Activated CD8-positive, alpha-beta T cell treated with anti-CD3 and anti-CD28 coated beads, Interleukin-2, amount 10 ng/mL, durations not matched to agents 7 days and 5 days (primary cell): ENCODE measurements at regions not wholly inside any gene's neighbourhood (a gene's known extent, or its start where the extent isn't known, plus 50 kb on each side); places are given as distances from the start of the nearest gene placed in this dataset.

ENCODE experiments used
- ATAC-seq: fragments of 150-1000 bp; cut with Tn5 transposase; one replicate; pipeline ENCODE4 v1.10.0; 2021; ENCODE audit warnings: moderate library complexity
- CTCF ChIA-PET: fragments of 350-600 bp; sonication (Branson Sonifier 250); formaldehyde crosslinking; loops from one replicate; lab custom pipeline; 2021; ENCODE audit warnings: antibody characterized with exemption; lab: Charles Lee
- POLR2A ChIA-PET: fragments of 350-600 bp; sonication (Branson Sonifier 250); formaldehyde crosslinking; loops from one replicate; lab custom pipeline; 2021; ENCODE audit warnings: antibody characterized with exemption; lab: Charles Lee
- DNase-seq: peaks from one replicate; pipeline ENCODE4 v3.0.0-alpha.2; 2020
- H3K27ac Mint-ChIP-seq: one replicate; pipeline ENCODE4 v1.8.0; 2021; ENCODE audit warnings: mild to moderate bottlenecking, mixed read lengths
- H3K27me3 Mint-ChIP-seq: one replicate; pipeline ENCODE4 v1.8.0; 2021; ENCODE audit warnings: low read depth, mixed read lengths
- H3K36me3 Mint-ChIP-seq: one replicate; pipeline ENCODE4 v1.8.0; 2021; ENCODE audit warnings: low read depth, mixed read lengths
- H3K4me1 Mint-ChIP-seq: one replicate; pipeline ENCODE4 v1.8.0; 2021; ENCODE audit warnings: low read depth, mixed read lengths
- H3K4me3 Mint-ChIP-seq: one replicate; pipeline ENCODE4 v1.8.0; 2021; ENCODE audit warnings: mild to moderate bottlenecking, mixed read lengths
- H3K9me3 Mint-ChIP-seq: one replicate; pipeline ENCODE4 v1.8.0; 2022; ENCODE audit warnings: mixed read lengths; ENCODE audit not compliant: insufficient read depth

- no peaks in the 10 kb centered on the region for H3K4me1 Mint-ChIP-seq
- no peaks in the 10 kb centered on the region for H3K27me3 Mint-ChIP-seq
- H3K9me3 Mint-ChIP-seq: no peaks in the 10 kb centered on the region
- no peak for DNase-seq
- H3K27ac Mint-ChIP-seq: no peak overlapping the region
- H3K36me3 Mint-ChIP-seq: no peaks in the 10 kb centered on the region
- ChIA-PET POLR2A (no interaction called here), CTCF (no interaction called here)
- no peak overlapping the region for H3K4me3 Mint-ChIP-seq
- ATAC-seq: no peak
These were observed 480.2 kb downstream of the TMX3 start for GRCh38 chr18:68234676-68235075.

- Mint-ChIP-seq H3K36me3 (no peaks in the 10 kb centered on the region), H3K9me3 (no peaks in the 10 kb centered on the region), H3K4me3 (no peak overlapping the region), H3K27ac (no peak overlapping the region), H3K4me1 (no peaks in the 10 kb centered on the region), H3K27me3 (no peaks in the 10 kb centered on the region)
- CTCF ChIA-PET: no interaction called here
- ATAC-seq (no peak), DNase-seq (no peak)
- POLR2A ChIA-PET: no interaction called here
These were observed 480.8 kb downstream of the TMX3 start for GRCh38 chr18:68234131-68234530.

GRCh38 chr18:68233018-68233417 is 481.9 kb downstream of the TMX3 start:
- H3K9me3 Mint-ChIP-seq: no peaks in the 10 kb centered on the region
- no peaks in the 10 kb centered on the region for H3K27me3 Mint-ChIP-seq
- ATAC-seq (no peak), DNase-seq (no peak)
- H3K36me3 Mint-ChIP-seq: no peaks in the 10 kb centered on the region
- no peak overlapping the region for H3K27ac Mint-ChIP-seq
- H3K4me1 Mint-ChIP-seq: no peaks in the 10 kb centered on the region
- ChIA-PET POLR2A (no interaction called here), CTCF (no interaction called here)
- no peak overlapping the region for H3K4me3 Mint-ChIP-seq

GRCh38 chr18:68229351-68229750 is 485.6 kb downstream of the TMX3 start:
- Mint-ChIP-seq H3K36me3 (no peaks in the 10 kb centered on the region), H3K4me1 (no peaks in the 10 kb centered on the region), H3K4me3 (no peak overlapping the region), H3K9me3 (no peaks in the 10 kb centered on the region), H3K27ac (no peak overlapping the region), H3K27me3 (no peaks in the 10 kb centered on the region)
- DNase-seq (no peak), ATAC-seq (no peak)
- ChIA-PET CTCF (no interaction called here), POLR2A (no interaction called here)

GRCh38 chr18:68221111-68221724 is 493.7 kb downstream of the TMX3 start:
- ATAC-seq (no peak), DNase-seq (no peak)
- no peaks in the 10 kb centered on the region for H3K36me3 Mint-ChIP-seq
- ChIA-PET CTCF (interaction anchor here (0.7 kb wide), 1 partner anchor 439 kb away, joined by 3 read pairs; no protein-coding TSS in a partner anchor), POLR2A (no interaction called here)
- H3K9me3 Mint-ChIP-seq: no peaks in the 10 kb centered on the region
- H3K4me3 Mint-ChIP-seq: no peak overlapping the region
- no peaks in the 10 kb centered on the region for H3K4me1 Mint-ChIP-seq
- no peak overlapping the region for H3K27ac Mint-ChIP-seq
- H3K27me3 Mint-ChIP-seq: no peaks in the 10 kb centered on the region

GRCh38 chr18:68220458-68220857 is 494.4 kb downstream of the TMX3 start:
- no peaks in the 10 kb centered on the region for H3K27me3 Mint-ChIP-seq
- H3K36me3 Mint-ChIP-seq: no peaks in the 10 kb centered on the region
- H3K9me3 Mint-ChIP-seq: no peaks in the 10 kb centered on the region
- ATAC-seq: no peak
- POLR2A ChIA-PET: no interaction called here
- CTCF ChIA-PET: no interaction called here
- H3K4me3 Mint-ChIP-seq: no peak overlapping the region
- no peak overlapping the region for H3K27ac Mint-ChIP-seq
- no peaks in the 10 kb centered on the region for H3K4me1 Mint-ChIP-seq
- no peak for DNase-seq

- ChIA-PET POLR2A (no interaction called here), CTCF (no interaction called here)
- DNase-seq: no peak
- Mint-ChIP-seq H3K4me3 (no peak overlapping the region), H3K4me1 (no peaks in the 10 kb centered on the region), H3K27ac (no peak overlapping the region), H3K27me3 (no peaks in the 10 kb centered on the region), H3K9me3 (no peaks in the 10 kb centered on the region), H3K36me3 (no peaks in the 10 kb centered on the region)
- ATAC-seq: no peak
These were observed 495.0 kb downstream of the TMX3 start for GRCh38 chr18:68219872-68220271.

GRCh38 chr18:68219274-68219673 is 495.6 kb downstream of the TMX3 start:
- Mint-ChIP-seq H3K4me1 (no peaks in the 10 kb centered on the region), H3K27me3 (no peaks in the 10 kb centered on the region), H3K9me3 (no peaks in the 10 kb centered on the region), H3K4me3 (no peak overlapping the region), H3K27ac (no peak overlapping the region), H3K36me3 (no peaks in the 10 kb centered on the region)
- ATAC-seq (no peak), DNase-seq (no peak)
- POLR2A ChIA-PET: no interaction called here
- CTCF ChIA-PET: no interaction called here

DNA sequence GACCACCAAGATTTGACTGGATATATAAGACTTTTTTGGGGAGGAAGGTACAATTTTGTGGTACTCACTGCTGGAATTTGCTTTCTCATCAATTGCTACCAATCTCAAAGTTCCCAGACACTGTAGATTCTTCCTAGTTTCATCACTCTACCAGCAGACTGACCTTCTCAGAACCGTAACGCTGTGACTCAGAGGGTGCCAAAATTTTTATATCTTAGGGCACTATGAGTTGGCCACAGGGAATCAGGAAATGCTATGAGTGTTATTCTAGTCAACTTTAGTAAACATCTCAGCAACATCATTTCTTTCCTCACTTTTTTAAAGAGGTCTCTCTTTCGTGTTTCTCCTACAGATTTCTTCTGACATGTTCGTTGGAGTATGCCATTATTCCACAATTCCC is 499.0 kb downstream of the TMX3 start:
- ATAC-seq: no peak
- H3K4me1 Mint-ChIP-seq: no peaks in the 10 kb centered on the region
- H3K4me3 Mint-ChIP-seq: no peak overlapping the region
- no peak overlapping the region for H3K27ac Mint-ChIP-seq
- no peak for DNase-seq
- no peaks in the 10 kb centered on the region for H3K9me3 Mint-ChIP-seq
- no peaks in the 10 kb centered on the region for H3K36me3 Mint-ChIP-seq
- CTCF ChIA-PET: no interaction called here
- H3K27me3 Mint-ChIP-seq: no peaks in the 10 kb centered on the region
- POLR2A ChIA-PET: no interaction called here

- Mint-ChIP-seq H3K9me3 (no peaks in the 10 kb centered on the region), H3K27ac (no peak overlapping the region), H3K36me3 (no peaks in the 10 kb centered on the region), H3K4me3 (no peak overlapping the region), H3K4me1 (no peaks in the 10 kb centered on the region), H3K27me3 (no peaks in the 10 kb centered on the region)
- no peak for ATAC-seq
- POLR2A ChIA-PET: no interaction called here
- no peak for DNase-seq
- CTCF ChIA-PET: no interaction called here
These were observed 528.9 kb downstream of the TMX3 start for GRCh38 chr18:68186039-68186438.

GRCh38 chr18:68181956-68182355 is 533.0 kb downstream of the TMX3 start:
- no peak overlapping the region for H3K4me3 Mint-ChIP-seq
- no peaks in the 10 kb centered on the region for H3K27me3 Mint-ChIP-seq
- H3K36me3 Mint-ChIP-seq: no peaks in the 10 kb centered on the region
- no peaks in the 10 kb centered on the region for H3K4me1 Mint-ChIP-seq
- ATAC-seq: no peak
- ChIA-PET POLR2A (no interaction called here), CTCF (no interaction called here)
- no peak for DNase-seq
- H3K9me3 Mint-ChIP-seq: no peaks in the 10 kb centered on the region
- H3K27ac Mint-ChIP-seq: no peak overlapping the region

DNA sequence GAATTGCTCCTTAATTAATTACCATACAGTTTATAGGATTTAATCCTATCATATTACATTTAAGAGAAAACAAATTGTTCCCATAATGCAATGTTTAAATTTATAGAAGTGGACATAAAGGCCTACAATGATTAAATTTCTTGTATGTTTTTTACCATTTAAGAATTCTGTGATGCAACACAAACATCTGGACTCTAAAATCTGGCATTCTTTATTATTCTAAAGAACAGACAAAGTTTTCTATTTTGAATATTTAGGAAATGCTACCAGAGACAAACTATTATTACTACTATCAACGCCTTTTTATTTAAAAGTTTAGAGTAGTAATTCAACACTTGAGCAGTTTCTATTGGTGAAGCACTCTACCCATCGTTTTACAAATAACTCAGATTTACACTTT is 535.1 kb downstream of the TMX3 start:
- Mint-ChIP-seq H3K9me3 (no peaks in the 10 kb centered on the region), H3K36me3 (no peaks in the 10 kb centered on the region), H3K27me3 (no peaks in the 10 kb centered on the region), H3K4me1 (no peaks in the 10 kb centered on the region), H3K27ac (no peak overlapping the region), H3K4me3 (no peak overlapping the region)
- DNase-seq (no peak), ATAC-seq (no peak)
- POLR2A ChIA-PET: no interaction called here
- CTCF ChIA-PET: no interaction called here

GRCh38 chr18:68178921-68179320 is 536.0 kb downstream of the TMX3 start:
- ChIA-PET CTCF (no interaction called here), POLR2A (no interaction called here)
- ATAC-seq (no peak), DNase-seq (no peak)
- Mint-ChIP-seq H3K9me3 (no peaks in the 10 kb centered on the region), H3K36me3 (no peaks in the 10 kb centered on the region), H3K4me3 (no peak overlapping the region), H3K27me3 (no peaks in the 10 kb centered on the region), H3K4me1 (no peaks in the 10 kb centered on the region), H3K27ac (no peak overlapping the region)
